ENCODE measurements at regions not wholly inside any gene's neighbourhood (a gene's known extent, or its start where the extent isn't known, plus 50 kb on each side); places are given as distances from the start of the nearest gene placed in this dataset.

- TF ChIP-seq, protein P1, sequence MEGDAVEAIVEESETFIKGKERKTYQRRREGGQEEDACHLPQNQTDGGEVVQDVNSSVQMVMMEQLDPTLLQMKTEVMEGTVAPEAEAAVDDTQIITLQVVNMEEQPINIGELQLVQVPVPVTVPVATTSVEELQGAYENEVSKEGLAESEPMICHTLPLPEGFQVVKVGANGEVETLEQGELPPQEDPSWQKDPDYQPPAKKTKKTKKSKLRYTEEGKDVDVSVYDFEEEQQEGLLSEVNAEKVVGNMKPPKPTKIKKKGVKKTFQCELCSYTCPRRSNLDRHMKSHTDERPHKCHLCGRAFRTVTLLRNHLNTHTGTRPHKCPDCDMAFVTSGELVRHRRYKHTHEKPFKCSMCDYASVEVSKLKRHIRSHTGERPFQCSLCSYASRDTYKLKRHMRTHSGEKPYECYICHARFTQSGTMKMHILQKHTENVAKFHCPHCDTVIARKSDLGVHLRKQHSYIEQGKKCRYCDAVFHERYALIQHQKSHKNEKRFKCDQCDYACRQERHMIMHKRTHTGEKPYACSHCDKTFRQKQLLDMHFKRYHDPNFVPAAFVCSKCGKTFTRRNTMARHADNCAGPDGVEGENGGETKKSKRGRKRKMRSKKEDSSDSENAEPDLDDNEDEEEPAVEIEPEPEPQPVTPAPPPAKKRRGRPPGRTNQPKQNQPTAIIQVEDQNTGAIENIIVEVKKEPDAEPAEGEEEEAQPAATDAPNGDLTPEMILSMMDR (IDR thresholded peaks at IDR 0.05) = no peak
- TF ChIP-seq GABPA (IDR thresholded peaks at IDR 0.05; ENCODE audit: low read depth) (no peak), PBX3 (IDR thresholded peaks at IDR 0.05) (no peak), TCF12 (IDR thresholded peaks at IDR 0.05) (no peak), EP300 (IDR thresholded peaks at IDR 0.05; ENCODE audit: borderline replicate concordance in 1 of 2, low read depth in 1 of 2, low read length in 1 of 2) (no peak), MAX (IDR thresholded peaks at IDR 0.05; ENCODE audit: low read depth) (no peak), ZBTB33 (IDR thresholded peaks at IDR 0.05; ENCODE audit: borderline replicate concordance, low read depth) (no peak), RFX5 (IDR thresholded peaks at IDR 0.05; ENCODE audit: low read length) (no peak), JUND (IDR thresholded peaks at IDR 0.05) (no peak), SMC3 (IDR thresholded peaks at IDR 0.05; ENCODE audit: low read depth, low read length) (no peak)
- TF ChIP-seq, protein P2, sequence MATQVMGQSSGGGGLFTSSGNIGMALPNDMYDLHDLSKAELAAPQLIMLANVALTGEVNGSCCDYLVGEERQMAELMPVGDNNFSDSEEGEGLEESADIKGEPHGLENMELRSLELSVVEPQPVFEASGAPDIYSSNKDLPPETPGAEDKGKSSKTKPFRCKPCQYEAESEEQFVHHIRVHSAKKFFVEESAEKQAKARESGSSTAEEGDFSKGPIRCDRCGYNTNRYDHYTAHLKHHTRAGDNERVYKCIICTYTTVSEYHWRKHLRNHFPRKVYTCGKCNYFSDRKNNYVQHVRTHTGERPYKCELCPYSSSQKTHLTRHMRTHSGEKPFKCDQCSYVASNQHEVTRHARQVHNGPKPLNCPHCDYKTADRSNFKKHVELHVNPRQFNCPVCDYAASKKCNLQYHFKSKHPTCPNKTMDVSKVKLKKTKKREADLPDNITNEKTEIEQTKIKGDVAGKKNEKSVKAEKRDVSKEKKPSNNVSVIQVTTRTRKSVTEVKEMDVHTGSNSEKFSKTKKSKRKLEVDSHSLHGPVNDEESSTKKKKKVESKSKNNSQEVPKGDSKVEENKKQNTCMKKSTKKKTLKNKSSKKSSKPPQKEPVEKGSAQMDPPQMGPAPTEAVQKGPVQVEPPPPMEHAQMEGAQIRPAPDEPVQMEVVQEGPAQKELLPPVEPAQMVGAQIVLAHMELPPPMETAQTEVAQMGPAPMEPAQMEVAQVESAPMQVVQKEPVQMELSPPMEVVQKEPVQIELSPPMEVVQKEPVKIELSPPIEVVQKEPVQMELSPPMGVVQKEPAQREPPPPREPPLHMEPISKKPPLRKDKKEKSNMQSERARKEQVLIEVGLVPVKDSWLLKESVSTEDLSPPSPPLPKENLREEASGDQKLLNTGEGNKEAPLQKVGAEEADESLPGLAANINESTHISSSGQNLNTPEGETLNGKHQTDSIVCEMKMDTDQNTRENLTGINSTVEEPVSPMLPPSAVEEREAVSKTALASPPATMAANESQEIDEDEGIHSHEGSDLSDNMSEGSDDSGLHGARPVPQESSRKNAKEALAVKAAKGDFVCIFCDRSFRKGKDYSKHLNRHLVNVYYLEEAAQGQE (IDR thresholded peaks at IDR 0.05; ENCODE audit: low read depth, low read length) = no peak
- TF ChIP-seq, protein P3, sequence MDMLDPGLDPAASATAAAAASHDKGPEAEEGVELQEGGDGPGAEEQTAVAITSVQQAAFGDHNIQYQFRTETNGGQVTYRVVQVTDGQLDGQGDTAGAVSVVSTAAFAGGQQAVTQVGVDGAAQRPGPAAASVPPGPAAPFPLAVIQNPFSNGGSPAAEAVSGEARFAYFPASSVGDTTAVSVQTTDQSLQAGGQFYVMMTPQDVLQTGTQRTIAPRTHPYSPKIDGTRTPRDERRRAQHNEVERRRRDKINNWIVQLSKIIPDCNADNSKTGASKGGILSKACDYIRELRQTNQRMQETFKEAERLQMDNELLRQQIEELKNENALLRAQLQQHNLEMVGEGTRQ (IDR thresholded peaks at IDR 0.05; ENCODE audit: borderline replicate concordance, low read depth, low read length) = no peak
Measured at GRCh38 chr11:97224396-97224795, 834.6 kb downstream of the JRKL start.

Data from SK-N-SH (cell line).